C4-2B (cell line): ENCODE measurements at regions not wholly inside any gene's neighbourhood (a gene's known extent, or its start where the extent isn't known, plus 50 kb on each side); places are given as distances from the start of the nearest gene placed in this dataset.

Experiments used
- H3K27ac ChIP-seq: fragments of 450-650 bp; 2 replicates; pipeline ENCODE4 v1.5.1; 2017
- ZFX ChIP-seq: fragments of 450-650 bp; IDR thresholded peaks from 2 replicates; pipeline ENCODE4 v1.6.1; 2017
- TF ChIP-seq, protein P1 (sequence below): fragments of 450-650 bp; conservative IDR thresholded peaks from 2 replicates; pipeline ENCODE4 v1.5.1; 2017; ENCODE audit warnings: mild to moderate bottlenecking

DNA sequence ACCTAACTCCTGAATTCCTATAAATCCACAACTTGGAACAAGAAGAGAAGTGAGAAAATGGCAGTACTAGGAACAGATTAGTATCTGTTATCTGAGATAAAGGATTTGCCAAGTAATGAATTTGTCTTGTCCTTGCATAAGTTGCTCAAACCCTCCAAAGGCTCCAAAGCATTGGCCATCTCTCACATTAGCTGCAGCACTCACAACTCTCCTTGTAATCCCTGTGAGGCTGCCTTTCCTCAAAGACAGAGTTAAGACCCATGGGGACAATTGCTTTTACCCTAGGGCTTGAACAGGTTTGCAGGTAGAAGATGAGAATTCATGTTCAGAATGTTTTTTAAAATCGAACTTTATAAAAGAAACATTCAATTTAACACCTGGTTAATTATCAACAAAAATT, 1702.2 kb downstream of the EFNB2 start:
- no peak overlapping the region for H3K27ac ChIP-seq
- TF ChIP-seq ZFX: no peak
- TF ChIP-seq, protein P1, sequence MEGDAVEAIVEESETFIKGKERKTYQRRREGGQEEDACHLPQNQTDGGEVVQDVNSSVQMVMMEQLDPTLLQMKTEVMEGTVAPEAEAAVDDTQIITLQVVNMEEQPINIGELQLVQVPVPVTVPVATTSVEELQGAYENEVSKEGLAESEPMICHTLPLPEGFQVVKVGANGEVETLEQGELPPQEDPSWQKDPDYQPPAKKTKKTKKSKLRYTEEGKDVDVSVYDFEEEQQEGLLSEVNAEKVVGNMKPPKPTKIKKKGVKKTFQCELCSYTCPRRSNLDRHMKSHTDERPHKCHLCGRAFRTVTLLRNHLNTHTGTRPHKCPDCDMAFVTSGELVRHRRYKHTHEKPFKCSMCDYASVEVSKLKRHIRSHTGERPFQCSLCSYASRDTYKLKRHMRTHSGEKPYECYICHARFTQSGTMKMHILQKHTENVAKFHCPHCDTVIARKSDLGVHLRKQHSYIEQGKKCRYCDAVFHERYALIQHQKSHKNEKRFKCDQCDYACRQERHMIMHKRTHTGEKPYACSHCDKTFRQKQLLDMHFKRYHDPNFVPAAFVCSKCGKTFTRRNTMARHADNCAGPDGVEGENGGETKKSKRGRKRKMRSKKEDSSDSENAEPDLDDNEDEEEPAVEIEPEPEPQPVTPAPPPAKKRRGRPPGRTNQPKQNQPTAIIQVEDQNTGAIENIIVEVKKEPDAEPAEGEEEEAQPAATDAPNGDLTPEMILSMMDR: no peak

DNA sequence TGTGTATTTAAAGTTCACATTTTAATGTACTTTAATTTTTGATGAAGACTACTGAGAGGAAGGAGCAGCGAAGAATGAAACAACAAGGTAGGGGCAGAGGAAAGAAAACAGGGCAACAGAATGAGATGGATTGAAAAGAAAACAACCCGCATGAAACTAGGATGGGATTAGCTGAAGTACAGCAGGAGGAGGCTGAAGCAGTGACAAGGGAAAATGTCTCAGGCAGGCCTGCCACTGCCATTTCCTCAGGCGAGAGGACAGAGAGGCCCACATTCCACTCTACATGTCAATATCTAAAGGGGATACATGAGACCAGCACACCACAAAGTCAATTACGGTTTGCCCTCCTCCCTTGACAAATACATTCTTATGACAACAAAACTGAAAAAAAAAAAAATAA, 1703.2 kb downstream of the EFNB2 start:
- H3K27ac ChIP-seq: no peak overlapping the region
- no peak for TF ChIP-seq ZFX
- TF ChIP-seq, protein P1: no peak

DNA sequence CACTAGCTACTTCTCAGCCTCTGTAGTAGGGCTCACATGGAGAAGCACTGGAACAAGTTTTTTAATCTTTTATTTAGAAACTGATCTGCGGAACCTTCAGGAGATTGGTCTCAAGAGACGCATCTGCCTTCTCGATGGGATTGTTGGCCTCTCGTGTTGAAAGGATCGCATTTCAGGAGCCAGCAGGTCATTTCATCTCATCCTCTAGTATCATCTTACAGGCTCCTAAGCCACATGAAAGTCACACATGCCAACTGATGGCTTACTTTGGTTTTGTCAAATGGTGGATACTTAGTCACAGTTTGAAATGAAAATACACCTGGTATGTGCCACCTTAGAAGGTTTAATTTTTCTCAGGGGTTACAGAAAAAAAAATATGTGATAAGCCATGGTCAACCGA, 1703.6 kb downstream of the EFNB2 start:
- TF ChIP-seq, protein P1: no peak
- no peak for TF ChIP-seq ZFX
- no peak overlapping the region for H3K27ac ChIP-seq

DNA sequence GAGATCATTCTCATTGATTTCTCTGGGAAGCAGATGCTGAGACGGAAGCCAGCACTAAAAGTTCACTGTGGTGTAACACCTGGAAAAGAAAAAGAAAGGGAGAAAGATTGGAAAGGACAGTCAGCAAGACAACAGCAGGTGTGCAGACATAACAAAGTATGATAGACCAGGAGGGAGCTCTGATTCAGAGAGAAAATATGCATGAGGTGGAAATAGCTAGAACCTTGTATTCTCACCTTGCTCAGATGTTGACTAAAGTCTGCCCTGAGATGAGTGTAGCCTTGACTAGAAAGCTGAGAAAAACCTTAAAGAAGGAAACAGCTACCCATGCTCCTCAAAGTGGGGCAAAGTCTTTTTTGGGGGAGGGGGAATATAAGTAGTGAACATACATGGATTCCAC, 1711.8 kb downstream of the EFNB2 start:
- TF ChIP-seq ZFX: no peak
- TF ChIP-seq, protein P1: no peak
- H3K27ac ChIP-seq: no peak overlapping the region

DNA sequence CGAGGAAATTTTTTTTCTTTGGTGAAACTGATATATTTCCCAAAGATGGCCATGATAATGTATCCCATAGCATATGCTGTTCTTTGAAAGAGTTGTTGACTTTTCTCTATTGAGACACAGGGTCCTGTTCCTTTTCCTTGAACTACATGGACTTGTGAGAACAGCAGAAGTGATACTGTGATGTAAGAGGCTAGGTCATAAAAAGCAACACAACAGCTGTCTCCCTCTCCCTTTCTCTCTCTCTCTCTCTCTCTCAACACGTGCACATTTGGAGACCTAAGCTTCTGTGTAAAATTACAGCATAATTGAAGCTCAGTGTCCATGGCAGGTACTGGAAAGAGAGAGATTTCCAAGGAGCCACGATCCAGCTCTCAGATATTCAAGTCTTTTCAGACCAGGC, 1712.4 kb downstream of the EFNB2 start:
- no peak for TF ChIP-seq ZFX
- TF ChIP-seq, protein P1: no peak
- H3K27ac ChIP-seq: no peak overlapping the region

DNA sequence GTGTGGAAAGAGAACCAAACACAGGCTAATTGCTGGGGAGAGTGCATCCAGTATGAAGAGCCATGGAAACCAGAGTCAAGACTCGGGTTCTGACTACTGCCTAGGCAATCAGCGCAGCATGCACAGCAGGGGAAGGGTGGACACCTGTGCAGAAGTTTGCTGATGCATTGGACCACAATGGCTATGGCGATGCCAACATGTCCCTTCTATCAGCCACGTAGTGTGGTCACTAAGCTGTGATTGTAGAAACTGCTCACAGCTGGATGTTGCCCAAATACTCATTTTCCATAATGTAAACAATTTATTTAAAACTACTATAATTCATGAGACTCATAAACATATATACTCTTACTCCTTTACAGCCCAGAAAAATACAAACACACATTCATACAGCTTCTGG, 1718.2 kb downstream of the EFNB2 start:
- no peak overlapping the region for H3K27ac ChIP-seq
- TF ChIP-seq, protein P1: no peak
- TF ChIP-seq ZFX: no peak

DNA sequence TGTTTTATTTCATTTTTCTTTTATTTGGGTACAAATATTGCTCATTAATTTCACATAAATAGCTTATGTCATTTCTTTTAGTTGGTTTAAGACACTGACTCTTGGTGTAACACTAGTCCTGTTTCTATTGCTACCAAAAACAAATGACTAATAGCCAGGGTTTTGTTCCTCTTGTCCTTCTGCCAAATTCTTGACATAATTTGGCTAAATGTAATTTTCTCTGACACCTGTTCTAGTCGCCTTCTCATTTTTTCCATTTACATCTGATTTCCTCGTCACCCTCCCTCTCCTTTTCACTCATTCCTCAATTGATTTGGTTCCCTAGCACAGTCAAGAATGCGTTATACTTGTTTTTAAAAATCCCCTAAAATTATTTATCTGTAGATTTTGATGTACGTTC, 1718.7 kb downstream of the EFNB2 start:
- TF ChIP-seq, protein P1: no peak
- TF ChIP-seq ZFX: no peak
- H3K27ac ChIP-seq: no peak overlapping the region
